Osteocyte (in vitro differentiated cells): ENCODE measurements at regions not wholly inside any gene's neighbourhood (a gene's known extent, or its start where the extent isn't known, plus 50 kb on each side); places are given as distances from the start of the nearest gene placed in this dataset.

Experiments
- DNase-seq: peaks from one replicate; pipeline ENCODE4 v3.0.0; 2021; ENCODE audit warnings: mixed read lengths; ENCODE audit not compliant: unreplicated experiment; ENCODE audit errors: extremely low spot score
- H3K27ac Mint-ChIP-seq: one replicate; pipeline ENCODE4 v1.8.0; 2021; ENCODE audit warnings: mild to moderate bottlenecking, mixed read lengths; ENCODE audit not compliant: unreplicated experiment
- H3K27me3 Mint-ChIP-seq: one replicate; pipeline ENCODE4 v1.8.0; 2021; ENCODE audit warnings: mixed read lengths; ENCODE audit not compliant: unreplicated experiment
- H3K36me3 Mint-ChIP-seq: one replicate; pipeline ENCODE4 v1.8.0; 2021; ENCODE audit warnings: mixed read lengths; ENCODE audit not compliant: unreplicated experiment
- H3K4me1 Mint-ChIP-seq: one replicate; pipeline ENCODE4 v1.8.0; 2021; ENCODE audit warnings: mixed read lengths; ENCODE audit not compliant: unreplicated experiment
- H3K4me3 Mint-ChIP-seq: one replicate; pipeline ENCODE4 v1.8.0; 2021; ENCODE audit warnings: mild to moderate bottlenecking, moderate library complexity, mixed read lengths; ENCODE audit not compliant: unreplicated experiment
- H3K9me3 Mint-ChIP-seq: one replicate; pipeline ENCODE4 v1.8.0; 2021; ENCODE audit warnings: mixed read lengths; ENCODE audit not compliant: unreplicated experiment
- TF ChIP-seq, protein P1 (sequence below): fragments of 200-600 bp; sonication (generic); IDR thresholded peaks from 2 replicates; pipeline ENCODE4 v1.5.0; 2021; ENCODE audit warnings: antibody characterized with exemption, mild to moderate bottlenecking, moderate library complexity

DNA sequence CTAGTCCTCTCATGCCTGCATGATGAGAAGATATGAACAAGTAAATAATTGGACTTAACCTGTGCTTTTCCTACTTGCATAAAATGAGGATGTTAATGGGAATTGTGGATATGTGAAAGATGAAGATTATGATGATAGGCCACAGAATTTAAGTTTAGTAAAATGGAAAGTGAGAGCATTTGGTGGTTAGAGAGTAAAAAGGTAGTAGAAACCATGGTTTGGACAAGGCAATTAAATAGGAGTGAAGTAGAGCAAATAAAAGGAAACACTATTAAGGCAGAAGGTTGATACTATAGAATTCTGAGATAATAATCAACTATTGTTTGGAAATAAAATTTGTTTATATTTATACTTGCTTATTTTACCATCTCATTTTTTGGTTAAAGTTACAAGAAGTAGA, 1162.5 kb downstream of the MRPL39 start:
- H3K27ac Mint-ChIP-seq = no peak overlapping the region
- TF ChIP-seq, protein P1, sequence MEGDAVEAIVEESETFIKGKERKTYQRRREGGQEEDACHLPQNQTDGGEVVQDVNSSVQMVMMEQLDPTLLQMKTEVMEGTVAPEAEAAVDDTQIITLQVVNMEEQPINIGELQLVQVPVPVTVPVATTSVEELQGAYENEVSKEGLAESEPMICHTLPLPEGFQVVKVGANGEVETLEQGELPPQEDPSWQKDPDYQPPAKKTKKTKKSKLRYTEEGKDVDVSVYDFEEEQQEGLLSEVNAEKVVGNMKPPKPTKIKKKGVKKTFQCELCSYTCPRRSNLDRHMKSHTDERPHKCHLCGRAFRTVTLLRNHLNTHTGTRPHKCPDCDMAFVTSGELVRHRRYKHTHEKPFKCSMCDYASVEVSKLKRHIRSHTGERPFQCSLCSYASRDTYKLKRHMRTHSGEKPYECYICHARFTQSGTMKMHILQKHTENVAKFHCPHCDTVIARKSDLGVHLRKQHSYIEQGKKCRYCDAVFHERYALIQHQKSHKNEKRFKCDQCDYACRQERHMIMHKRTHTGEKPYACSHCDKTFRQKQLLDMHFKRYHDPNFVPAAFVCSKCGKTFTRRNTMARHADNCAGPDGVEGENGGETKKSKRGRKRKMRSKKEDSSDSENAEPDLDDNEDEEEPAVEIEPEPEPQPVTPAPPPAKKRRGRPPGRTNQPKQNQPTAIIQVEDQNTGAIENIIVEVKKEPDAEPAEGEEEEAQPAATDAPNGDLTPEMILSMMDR = no peak
- no peak overlapping the region for H3K4me3 Mint-ChIP-seq
- no peaks in the 10 kb centered on the region for H3K36me3 Mint-ChIP-seq
- H3K27me3 Mint-ChIP-seq = no peaks in the 10 kb centered on the region
- H3K4me1 Mint-ChIP-seq = no peaks in the 10 kb centered on the region
- peaks cover 58% of the 10 kb centered on the region for H3K9me3 Mint-ChIP-seq
- DNase-seq = no peak

DNA sequence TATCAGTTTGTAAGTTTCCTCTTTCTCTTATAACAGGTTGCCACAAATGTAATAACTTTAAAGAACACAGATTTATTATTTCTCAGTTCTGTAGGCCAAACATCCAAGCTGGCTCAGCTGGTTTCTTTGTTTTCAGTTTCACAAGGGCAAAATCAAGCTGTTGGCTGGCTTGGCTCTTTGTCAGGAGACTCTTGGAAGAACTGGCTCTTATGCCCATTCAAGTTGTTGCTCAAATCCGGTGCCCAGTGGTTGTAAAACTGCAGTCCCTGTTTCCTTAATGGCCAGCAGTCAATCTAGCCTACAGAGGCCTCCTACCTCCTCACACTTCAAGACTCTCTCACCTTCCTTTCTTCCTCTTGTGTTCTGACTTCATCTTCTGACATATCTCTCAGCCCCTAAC, 1171.0 kb downstream of the MRPL39 start:
- Mint-ChIP-seq H3K27ac (no peak overlapping the region), H3K4me1 (no peaks in the 10 kb centered on the region), H3K4me3 (no peak overlapping the region), H3K9me3 (peaks cover 48% of the 10 kb centered on the region), H3K27me3 (no peaks in the 10 kb centered on the region), H3K36me3 (no peaks in the 10 kb centered on the region)
- TF ChIP-seq, protein P1 = no peak
- no peak for DNase-seq

DNA sequence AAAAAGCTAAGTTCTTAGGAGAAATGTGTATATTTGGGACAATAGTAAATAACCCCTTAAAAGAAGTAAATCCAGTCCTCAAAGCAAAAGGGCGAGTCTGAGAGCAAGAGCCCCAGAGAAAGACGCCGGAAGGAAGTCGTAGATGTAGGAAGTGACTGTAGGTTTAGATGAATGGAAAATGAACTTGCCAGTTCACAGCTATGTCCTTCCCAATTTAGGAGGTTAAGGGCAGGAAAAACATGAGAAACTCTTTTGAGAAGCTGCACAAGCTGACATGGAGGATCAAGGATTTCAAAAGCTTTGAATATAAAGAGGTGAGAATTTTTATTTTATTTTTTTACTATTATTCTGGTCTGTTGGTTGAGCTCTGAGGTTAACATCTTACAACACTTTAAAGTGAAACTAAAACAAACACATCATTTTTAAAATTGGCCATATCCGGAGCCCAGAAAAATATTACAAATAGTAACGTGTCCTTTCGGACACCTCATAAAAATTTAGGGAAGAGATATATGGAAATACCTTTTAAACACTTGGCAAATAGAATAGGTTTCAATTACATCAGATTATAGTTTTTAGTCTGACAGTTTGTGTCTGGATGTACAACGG, 1178.6 kb downstream of the MRPL39 start:
- DNase-seq = no peak
- H3K9me3 Mint-ChIP-seq = peaks cover 32% of the 10 kb centered on the region
- H3K27ac Mint-ChIP-seq = no peak overlapping the region
- H3K4me3 Mint-ChIP-seq = no peak overlapping the region
- H3K36me3 Mint-ChIP-seq = no peaks in the 10 kb centered on the region
- no peaks in the 10 kb centered on the region for H3K27me3 Mint-ChIP-seq
- H3K4me1 Mint-ChIP-seq = no peaks in the 10 kb centered on the region
- TF ChIP-seq, protein P1 = no peak

GRCh38 chr21:24424776-24425175, 1182.5 kb downstream of the MRPL39 start:
- Mint-ChIP-seq H3K4me3 (no peak overlapping the region), H3K27me3 (no peaks in the 10 kb centered on the region), H3K27ac (no peak overlapping the region), H3K4me1 (no peaks in the 10 kb centered on the region), H3K36me3 (no peaks in the 10 kb centered on the region), H3K9me3 (peaks cover 38% of the 10 kb centered on the region)
- TF ChIP-seq, protein P1 = no peak
- no peak for DNase-seq

- no peak overlapping the region for H3K27ac Mint-ChIP-seq
- TF ChIP-seq, protein P1 = no peak
- no peaks in the 10 kb centered on the region for H3K4me1 Mint-ChIP-seq
- DNase-seq = no peak
- H3K36me3 Mint-ChIP-seq = no peaks in the 10 kb centered on the region
- H3K27me3 Mint-ChIP-seq = no peaks in the 10 kb centered on the region
- H3K9me3 Mint-ChIP-seq = peaks cover 38% of the 10 kb centered on the region
- H3K4me3 Mint-ChIP-seq = no peak overlapping the region
These were observed 1183.7 kb downstream of the MRPL39 start for GRCh38 chr21:24423546-24423945.
